HG03558 (cell line): ENCODE measurements at regions not wholly inside any gene's neighbourhood (a gene's known extent, or its start where the extent isn't known, plus 50 kb on each side); places are given as distances from the start of the nearest gene placed in this dataset.
"Not testable (repeated sequence)": the region's sequence is repeated elsewhere in the genome, so short reads cannot be mapped to it uniquely, and the experiment has no call there.

ENCODE experiments used
- ATAC-seq: cut with Tn5 transposase; IDR thresholded peaks from one replicate; pipeline ENCODE4 v1.9.1; 2021; ENCODE audit warnings: moderate number of reproducible peaks; ENCODE audit not compliant: unreplicated experiment; ENCODE audit errors: extremely low read depth

GRCh38 chr1:192475970-192476369 is 99.6 kb upstream of the RGS1 start:
- ATAC-seq = no peak

DNA sequence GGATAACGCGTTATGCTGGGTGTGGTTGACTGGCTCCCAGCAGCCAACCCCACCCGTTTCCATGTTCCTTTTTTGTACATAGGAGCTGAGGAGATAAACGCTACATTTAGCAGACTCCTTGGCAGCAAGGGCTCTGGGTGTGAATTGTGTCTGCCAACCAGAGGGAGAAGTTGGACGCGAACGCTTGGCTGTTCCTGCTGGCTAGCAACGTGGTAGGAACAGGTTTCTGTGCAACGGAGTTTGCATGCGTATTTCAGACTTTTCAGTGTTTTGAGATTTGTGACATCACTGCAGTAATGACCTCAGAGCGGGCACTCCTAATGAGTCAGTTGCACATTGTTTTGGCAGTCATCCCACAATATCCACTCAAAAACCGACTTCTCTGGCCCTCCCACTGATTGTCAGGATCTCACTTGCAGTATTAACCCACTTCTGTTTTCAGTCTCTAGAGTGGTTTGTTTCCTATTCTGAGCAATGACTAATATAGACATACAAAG is 98.7 kb upstream of the RGS1 start:
- peak; percentile 42 for ATAC-seq

- ATAC-seq = peak; percentile 52
These were observed 97.9 kb upstream of the RGS1 start for GRCh38 chr1:192477630-192478029.

DNA sequence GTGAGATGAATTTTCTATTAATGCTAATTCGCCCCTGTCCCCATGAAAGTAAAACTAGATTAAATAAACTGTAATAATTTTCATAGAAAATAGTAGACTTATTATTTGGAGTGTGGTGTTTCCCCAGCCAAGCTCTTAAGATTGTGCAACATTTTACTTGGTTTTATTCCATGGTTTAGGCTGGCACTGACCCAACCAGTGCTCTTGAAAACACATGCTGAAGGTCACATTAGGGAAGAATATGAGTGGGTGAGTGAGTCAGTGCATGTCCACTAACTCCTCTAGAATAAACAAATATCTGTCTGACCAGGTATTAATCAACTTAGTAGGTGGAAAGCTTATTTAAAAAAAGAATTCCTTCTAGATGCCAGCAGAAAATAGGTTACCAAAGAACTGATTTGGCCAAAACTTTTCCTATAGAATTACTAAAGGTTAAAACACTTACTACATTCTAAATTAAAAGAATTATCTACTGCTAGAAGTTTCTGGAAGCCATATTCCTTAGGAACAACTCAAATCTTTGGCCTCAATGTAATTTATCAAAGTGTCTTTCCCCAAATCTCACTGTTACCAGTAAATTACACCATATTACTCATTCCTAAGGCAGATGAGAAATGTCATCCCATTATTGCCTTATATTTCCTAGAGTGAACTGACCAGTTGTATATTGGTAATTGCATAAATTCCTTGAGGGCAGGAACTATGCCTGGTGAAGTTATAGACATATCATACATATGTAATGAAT is 89.7 kb upstream of the RGS1 start:
- ATAC-seq = no peak

DNA sequence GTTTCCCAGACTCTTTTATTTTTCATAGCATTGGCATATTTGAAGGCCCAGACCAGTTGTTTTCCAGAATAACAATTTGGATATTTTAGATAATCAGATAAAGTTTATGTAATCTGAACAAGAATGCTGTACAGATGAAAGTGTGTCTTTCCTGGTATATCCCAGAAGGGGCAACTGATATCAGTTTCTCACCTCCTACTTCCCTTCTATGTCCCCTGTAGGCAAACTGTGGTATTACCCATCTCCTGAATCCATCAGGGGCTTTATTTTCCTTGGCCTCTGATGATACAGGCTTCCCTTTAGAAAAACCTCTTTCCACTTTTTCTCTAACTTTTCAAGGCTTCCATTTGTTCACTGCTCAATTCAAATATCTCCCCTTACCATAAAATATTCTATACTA is 87.5 kb upstream of the RGS1 start:
- no peak for ATAC-seq

GRCh38 chr1:192489047-192489446 is 86.5 kb upstream of the RGS1 start:
- ATAC-seq = no peak

DNA sequence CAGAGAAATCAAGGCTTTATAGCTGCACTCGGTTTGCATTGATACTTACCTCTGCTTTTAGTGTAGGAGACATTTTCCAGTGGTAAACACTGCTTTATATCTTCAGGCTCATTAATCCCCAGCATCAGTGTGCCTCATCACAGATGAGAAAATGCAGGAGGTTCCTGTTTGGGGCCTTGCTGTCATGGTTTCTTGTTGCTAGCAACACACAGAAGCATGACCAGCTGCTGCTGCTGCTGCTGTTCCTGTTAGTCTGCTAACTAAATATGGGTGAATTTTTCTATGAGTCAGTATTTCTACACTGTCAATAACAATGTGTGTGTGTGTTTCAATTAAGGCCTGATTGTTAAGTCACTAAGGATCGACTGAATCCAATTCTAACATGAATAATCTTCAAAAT is 85.8 kb upstream of the RGS1 start:
- no peak for ATAC-seq

GRCh38 chr1:192491804-192492554 is 83.6 kb upstream of the RGS1 start:
- no peak for ATAC-seq

DNA sequence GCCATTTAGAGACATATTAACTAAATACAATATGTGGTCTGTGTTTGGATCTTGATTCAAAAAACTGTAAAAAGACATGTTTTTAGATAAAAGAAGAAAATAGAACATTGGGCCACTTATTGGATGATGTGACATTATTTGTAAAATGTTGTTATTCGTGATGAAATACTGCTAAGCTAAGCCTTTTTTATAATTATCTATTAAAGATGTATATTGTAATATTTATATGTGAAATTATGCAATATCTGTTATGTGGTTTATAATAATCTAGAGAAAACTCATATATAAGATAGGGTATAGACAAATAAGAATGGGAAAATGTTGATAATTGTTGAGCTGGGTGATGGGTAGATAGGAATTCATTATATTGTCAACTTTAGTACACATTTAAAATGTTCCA is 82.0 kb upstream of the RGS1 start:
- ATAC-seq = no peak

- no peak for ATAC-seq
These were observed 79.1 kb upstream of the RGS1 start for GRCh38 chr1:192496369-192497056.

GRCh38 chr1:192497214-192497794 is 78.3 kb upstream of the RGS1 start:
- no peak for ATAC-seq

DNA sequence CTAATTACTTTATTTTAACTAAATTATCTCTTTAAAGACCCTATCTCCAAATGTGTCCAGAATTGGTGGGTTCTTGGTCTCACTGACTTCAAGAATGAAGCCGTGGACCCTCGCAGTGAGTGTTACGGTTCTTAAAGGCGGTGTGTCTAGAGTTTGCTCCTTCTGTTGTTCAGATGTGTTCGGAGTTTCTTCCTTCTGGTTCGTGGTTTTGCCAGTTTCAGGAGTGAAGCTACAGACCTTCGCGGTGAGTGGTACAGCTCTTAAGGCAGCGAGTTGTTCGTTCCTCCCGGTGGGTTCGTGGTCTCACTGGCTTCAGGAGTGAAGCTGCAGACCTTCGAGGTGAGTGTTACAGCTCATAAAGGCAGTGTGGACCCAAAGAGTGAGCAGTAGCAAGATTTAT is 77.5 kb upstream of the RGS1 start:
- not testable (repeated sequence) for ATAC-seq

DNA sequence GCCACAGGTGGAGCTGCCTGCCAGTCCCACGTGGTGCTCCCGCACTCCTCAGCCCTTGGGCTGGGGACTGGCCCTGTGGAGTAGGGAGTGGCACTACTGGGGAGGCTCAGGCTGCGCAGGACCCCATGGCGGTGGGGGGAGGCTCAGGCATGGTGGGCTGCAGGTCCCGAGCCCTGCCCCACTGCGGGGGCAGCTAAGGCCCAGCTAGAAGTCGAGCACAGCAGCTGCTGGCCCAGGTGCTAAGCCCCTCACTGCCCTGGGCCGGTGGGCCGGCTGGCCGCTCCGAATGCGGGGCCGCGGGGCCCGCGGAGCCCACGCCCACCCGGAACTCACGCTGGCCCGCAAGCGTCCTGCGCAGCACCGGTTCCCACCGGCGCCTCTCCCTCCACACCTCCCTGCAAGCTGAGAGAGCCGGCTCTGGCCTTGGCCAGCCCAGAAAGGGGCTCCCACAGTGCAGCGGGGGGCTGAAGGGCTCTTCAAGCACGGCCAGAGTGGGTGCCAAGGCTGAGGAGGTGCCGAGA is 76.5 kb upstream of the RGS1 start:
- ATAC-seq = not testable (repeated sequence)

DNA sequence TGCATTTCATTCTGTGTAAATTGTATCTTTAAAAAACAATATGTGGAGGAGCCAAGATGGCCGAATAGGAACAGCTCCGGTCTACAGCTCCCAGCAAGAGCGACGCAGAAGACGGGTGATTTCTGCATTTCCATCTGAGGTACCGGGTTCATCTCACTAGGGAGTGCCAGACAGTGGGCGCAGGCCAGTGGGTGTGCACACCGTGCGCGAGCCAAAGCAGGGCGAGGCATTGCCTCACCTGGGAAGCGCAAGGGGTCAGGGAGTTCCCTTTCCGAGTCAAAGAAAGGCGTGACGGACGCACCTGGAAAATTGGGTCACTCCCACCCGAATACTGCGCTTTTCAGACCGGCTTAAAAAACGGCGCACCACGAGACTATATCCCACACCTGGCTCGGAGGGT is 75.0 kb upstream of the RGS1 start:
- ATAC-seq = not testable (repeated sequence)

- peak; percentile 98 for ATAC-seq
These were observed 68.8 kb upstream of the RGS1 start for GRCh38 chr1:192506741-192507155.

DNA sequence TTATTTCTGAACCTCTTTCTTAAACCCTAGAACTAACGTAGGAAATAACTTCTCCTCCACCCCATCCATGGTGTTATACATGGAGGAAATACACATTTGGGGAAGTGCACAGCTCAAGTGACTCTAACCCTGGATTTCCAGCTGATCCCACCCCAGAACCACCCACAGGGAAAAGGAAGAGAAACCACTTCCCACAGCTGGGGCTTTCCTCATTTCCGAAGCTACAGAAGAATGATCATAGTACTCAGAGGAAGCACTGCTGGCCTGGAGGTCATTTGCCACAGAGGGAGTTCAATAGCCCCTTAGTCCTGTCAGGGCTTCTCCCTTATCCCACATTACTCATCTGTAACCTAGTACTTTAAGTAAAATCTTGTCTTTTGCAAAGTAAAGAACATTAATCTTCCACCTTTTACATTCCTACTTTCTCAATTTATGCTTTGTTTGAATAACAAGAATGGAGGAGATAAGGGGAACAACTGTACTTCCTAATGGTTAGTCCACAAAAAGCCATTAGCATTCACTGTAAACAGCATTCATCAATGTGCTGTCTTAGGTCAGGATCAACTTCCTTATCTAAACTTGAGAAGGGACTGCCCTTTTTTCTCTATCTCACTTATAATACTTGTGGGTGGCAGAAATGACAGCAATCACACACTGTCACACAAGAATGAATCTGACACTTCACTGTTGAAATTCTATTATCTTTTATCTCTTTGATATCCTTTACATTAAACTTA is 63.0 kb upstream of the RGS1 start:
- no peak for ATAC-seq

GRCh38 chr1:192513196-192513595 is 62.4 kb upstream of the RGS1 start:
- no peak for ATAC-seq

GRCh38 chr1:192513697-192514096 is 61.9 kb upstream of the RGS1 start:
- no peak for ATAC-seq

- peak; percentile 97 for ATAC-seq
These were observed 58.7 kb upstream of the RGS1 start for GRCh38 chr1:192516776-192517297.
